ENCODE measurements at regions not wholly inside any gene's neighbourhood (a gene's known extent, or its start where the extent isn't known, plus 50 kb on each side); places are given as distances from the start of the nearest gene placed in this dataset.

- DNase-seq = no peak
Observed at GRCh38 chr13:67372868-67373464, 142.8 kb upstream of the PCDH9 start.

GRCh38 chr13:67369895-67370660 is 139.9 kb upstream of the PCDH9 start:
- DNase-seq = no peak

- DNase-seq = no peak
Observed at GRCh38 chr13:67367399-67367798, 137.3 kb upstream of the PCDH9 start.

- no peak for DNase-seq
Observed at GRCh38 chr13:67366533-67366932, 136.4 kb upstream of the PCDH9 start.

- DNase-seq = no peak
Observed at GRCh38 chr13:67355812-67356476, 125.8 kb upstream of the PCDH9 start.

- DNase-seq = no peak
Observed at GRCh38 chr13:67353941-67354340, 123.8 kb upstream of the PCDH9 start.

- no peak for DNase-seq
Observed at GRCh38 chr13:67353031-67353430, 122.9 kb upstream of the PCDH9 start.

- no peak for DNase-seq
Observed at GRCh38 chr13:67351909-67352308, 121.8 kb upstream of the PCDH9 start.

GRCh38 chr13:67351114-67351513 is 121.0 kb upstream of the PCDH9 start:
- DNase-seq = no peak

- peak; percentile 0 for DNase-seq
Observed at GRCh38 chr13:67343777-67344176, 113.6 kb upstream of the PCDH9 start.

- DNase-seq = no peak
Observed at GRCh38 chr13:67341406-67341805, 111.3 kb upstream of the PCDH9 start.

- DNase-seq = no peak
Observed at GRCh38 chr13:67330149-67330548, 100.0 kb upstream of the PCDH9 start.

- DNase-seq = no peak
Observed at GRCh38 chr13:67328895-67329294, 98.8 kb upstream of the PCDH9 start.

GRCh38 chr13:67318860-67319259 is 88.7 kb upstream of the PCDH9 start:
- no peak for DNase-seq

GRCh38 chr13:67318398-67318797 is 88.3 kb upstream of the PCDH9 start:
- DNase-seq = no peak

- DNase-seq = no peak
Observed at GRCh38 chr13:67314405-67314804, 84.3 kb upstream of the PCDH9 start.

GRCh38 chr13:67308004-67308772 is 78.1 kb upstream of the PCDH9 start:
- DNase-seq = no peak

GRCh38 chr13:67306742-67307141 is 76.6 kb upstream of the PCDH9 start:
- DNase-seq = no peak

GRCh38 chr13:67303661-67304333 is 73.7 kb upstream of the PCDH9 start:
- no peak for DNase-seq

- no peak for DNase-seq
Observed at GRCh38 chr13:67299751-67300150, 69.6 kb upstream of the PCDH9 start.

- DNase-seq = no peak
Observed at GRCh38 chr13:67299072-67299635, 69.0 kb upstream of the PCDH9 start.

GRCh38 chr13:67298297-67298696 is 68.2 kb upstream of the PCDH9 start:
- DNase-seq = no peak

GRCh38 chr13:67296511-67296910 is 66.4 kb upstream of the PCDH9 start:
- DNase-seq = no peak

Data from NCI-H774 (cell line).